GM19351 (cell line): ENCODE measurements at regions not wholly inside any gene's neighbourhood (a gene's known extent, or its start where the extent isn't known, plus 50 kb on each side); places are given as distances from the start of the nearest gene placed in this dataset.
"Not testable (repeated sequence)": the region's sequence is repeated elsewhere in the genome, so short reads cannot be mapped to it uniquely, and the experiment has no call there.

Source experiments
- ATAC-seq: cut with Tn5 transposase; IDR thresholded peaks from one replicate; pipeline ENCODE4 v1.9.1; 2021; ENCODE audit warnings: mild to moderate bottlenecking, moderate library complexity; ENCODE audit not compliant: unreplicated experiment

DNA sequence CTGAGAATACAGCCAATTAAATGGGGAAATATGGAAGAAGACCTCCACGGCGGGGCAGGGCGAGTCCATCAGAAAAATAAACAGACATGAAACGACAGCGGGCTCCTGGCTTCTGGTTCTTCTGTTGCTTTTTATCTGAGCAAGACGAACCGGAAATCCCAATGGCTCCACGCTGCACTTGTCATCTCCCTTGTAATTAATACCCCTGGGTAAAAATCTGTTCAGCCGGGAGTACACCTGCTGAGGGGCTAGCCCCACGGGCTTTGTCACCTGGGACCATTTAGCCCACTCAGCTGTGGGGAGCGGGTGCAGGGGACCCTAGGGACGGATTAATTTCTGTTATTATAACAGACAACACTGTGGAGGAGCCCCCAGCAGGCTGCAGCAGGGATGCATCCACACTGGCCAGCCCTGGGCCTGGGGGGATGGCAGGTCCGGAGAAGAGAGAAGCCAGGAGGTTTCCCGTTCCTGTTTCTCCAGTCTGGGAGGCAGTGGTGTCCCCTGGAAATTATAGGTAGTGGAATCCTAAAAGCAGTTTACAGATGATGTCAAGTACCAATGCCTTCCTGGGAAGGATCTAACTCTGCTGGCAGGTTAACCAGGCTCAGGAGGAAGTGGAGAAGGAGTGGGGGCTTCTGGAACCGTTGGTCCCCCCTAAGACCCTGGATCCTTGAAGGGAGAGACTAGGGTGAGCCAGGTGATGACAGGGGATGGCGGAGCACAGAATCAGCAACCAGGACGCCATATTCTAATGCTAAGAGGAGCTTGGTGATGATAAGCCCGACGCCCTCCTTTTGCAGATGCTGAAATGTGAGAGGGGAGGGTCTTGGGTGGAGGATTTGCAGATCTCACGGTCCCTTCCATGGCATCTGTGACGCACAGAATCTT is 566.1 kb downstream of the PTPRU start:
- ATAC-seq = no peak

DNA sequence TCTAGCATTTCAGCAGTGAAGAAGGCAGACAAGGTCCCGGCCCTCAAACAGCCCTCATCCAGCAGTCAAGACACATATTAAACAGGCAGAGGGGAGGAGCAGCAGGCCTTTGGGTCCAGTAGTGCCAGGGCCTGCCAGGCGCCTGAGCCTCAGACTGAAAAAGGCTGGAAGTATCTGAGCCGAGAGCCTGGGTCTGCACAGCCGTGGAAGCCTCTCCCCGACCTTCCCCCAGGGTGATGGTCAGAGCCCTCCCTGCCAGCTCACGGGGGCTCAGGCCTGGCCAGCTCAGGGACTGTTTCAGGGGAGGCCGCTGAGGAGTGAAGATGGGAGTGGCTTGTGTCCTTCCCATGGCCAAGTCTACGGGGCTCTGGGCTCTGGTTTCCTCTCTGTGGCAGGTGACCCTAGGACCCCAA is 565.2 kb downstream of the PTPRU start:
- ATAC-seq = no peak

- ATAC-seq = no peak
These were observed 564.7 kb downstream of the PTPRU start for GRCh38 chr1:29801003-29801402.

DNA sequence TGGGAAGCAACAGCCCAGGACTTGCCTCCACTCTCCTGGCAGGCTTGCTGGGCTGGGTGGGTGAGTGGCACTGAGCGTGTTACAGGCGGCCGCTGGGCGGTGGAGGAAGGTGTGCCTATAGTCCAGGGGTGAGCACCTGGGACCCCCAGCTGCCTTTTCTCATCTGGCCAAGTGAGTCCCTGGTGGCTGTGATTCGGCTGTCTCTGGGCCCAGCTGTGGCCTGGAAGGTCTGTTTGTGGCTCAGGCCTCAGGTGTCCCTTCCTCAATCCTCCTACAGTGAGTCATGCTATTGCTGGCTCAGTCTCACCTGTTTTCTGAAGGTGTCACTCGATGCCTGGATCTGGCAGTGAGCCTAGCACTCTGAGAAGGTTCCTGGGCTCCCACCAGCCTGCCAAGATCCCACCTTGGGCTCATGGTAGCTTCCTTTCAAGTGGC is 564.2 kb downstream of the PTPRU start:
- ATAC-seq = no peak

GRCh38 chr1:29800120-29800519 is 563.8 kb downstream of the PTPRU start:
- ATAC-seq = no peak

DNA sequence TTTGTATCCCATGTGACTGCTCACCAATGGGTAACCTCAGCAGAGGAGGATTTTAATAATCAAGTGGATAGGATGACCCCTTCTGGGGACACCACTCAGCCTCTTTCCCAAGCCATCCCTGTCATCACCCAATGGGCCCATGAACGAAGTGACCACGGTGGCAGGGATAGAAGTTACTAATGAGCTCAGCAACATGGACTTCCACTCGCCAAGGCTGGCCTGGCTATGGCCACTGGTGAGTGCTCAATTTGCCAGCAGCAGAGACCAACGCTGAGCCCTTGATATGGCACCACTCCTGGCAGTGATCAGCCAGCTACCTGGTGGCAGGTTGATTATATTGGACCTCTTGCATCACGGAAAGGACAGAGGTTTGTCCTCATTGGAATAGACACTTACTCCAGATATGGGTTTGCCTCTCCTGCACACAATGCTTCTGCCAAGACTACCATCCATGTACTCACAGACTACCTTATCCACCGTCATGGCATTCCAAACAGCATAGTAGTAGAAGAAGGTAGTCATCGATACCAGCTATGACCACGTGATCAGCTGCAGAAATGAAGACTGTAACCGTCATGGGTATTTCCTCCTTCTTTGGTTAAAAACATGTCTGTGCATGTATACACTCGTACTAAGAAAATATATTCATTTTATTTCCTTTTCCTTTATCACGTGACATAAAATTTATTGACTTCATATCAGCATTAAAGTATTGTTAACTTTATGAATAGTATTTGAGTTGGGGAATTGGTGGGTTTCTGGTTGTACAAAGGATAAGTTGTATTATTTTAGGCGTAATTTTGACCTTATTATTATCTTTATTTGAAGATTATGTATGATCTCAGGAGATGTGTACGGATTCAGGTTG is 562.6 kb downstream of the PTPRU start:
- ATAC-seq = no peak

DNA sequence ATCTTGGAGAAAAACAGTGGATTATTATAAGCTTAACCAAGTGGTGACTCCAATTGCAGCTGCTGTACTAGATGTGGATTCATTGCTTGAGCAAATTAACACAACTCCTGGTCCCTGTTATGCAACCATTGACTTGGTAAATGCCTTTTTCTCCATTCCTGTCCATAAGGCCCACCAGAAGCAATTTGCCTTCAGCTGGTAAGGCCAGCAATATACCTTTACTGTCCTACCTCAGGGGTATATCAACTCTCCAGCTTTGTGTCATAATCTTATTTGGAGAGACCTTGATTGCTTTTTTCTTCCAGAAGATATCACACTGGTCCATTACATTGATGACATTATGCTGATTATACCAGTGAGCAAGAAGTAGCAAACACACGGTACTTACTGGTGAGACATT is 560.8 kb downstream of the PTPRU start:
- not testable (repeated sequence) for ATAC-seq

- not testable (repeated sequence) for ATAC-seq
These were observed 559.6 kb downstream of the PTPRU start for GRCh38 chr1:29795965-29796364.

DNA sequence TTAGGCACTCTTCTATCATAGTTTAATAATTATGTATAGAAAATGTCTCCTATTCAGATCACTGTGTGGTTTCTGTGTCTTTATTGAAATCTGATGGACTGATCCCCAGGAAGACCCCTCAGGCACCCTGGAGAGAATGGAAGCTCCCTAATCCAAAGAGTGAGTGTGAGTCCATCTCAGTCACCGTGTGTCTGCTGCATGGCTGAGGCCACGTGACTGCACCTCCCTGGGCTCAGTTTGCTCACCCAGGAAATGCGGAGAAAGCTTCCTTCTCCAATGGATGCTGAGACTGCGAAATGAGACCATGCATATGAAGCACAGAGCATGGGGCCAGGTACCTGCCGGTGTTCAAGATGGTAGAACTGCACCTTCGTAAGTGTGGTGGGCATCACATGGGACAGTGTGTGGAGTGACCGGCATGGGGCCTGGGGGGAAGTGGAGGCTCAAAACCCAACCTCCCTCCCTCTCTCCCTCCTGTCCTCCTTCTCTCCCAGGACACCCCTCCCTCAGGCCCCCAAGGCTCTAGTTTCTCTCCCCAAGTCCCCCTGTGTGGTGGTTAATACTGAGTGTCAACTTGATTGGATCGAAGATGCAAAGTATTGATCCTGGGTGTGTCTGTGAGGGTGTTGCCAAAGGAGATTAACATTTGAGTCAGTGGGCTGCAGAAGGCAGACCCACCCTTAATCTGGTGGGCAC is 557.5 kb downstream of the PTPRU start:
- no peak for ATAC-seq

GRCh38 chr1:29793101-29793546 is 556.8 kb downstream of the PTPRU start:
- ATAC-seq = no peak

GRCh38 chr1:29789910-29790247 is 553.6 kb downstream of the PTPRU start:
- no peak for ATAC-seq

GRCh38 chr1:29789221-29789909 is 553.0 kb downstream of the PTPRU start:
- no peak for ATAC-seq

DNA sequence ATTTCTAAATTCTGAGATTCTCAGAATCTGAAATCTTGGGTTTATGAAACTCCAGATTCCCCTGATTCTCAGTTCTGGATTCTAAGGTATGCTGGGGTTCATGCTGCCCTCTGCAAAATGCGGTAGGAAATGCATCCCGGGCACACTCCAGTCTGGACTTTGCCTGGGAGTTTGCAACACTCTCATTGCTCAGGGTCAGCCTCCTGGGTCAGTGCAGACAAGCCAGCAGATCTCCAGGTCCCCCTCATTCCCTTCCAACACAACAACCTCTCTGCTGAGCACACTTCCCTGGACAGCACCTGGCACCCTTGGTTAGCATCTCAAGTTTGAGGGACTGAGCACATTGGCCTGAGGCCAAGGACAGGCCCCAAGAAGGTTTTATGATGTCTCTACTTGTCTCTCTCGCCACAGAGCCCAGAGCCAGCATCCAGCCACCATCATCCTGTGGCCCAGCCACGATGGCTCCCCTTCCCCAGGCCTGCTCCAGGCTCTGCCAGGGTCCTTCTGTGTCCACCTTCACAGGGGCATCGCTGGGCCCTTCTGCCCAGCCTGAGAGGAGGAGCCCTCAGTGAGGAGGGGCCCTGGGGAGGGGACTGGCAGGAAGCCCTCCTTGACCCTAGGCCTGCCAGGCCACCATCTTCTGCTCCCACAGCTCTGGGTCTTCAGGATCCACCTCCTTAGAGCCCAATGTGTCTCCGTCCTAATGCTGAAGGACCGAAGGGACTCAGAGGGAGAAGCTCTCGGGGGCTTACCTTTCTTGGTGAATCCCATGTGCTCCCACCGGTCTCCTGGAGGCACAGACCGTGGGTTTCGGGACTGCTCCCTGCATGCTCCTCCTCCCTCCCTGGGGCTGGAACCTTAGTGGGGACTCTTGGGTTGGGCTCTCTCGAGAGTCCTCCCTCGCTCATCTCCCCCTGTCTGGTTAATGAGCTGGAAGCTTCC is 550.7 kb downstream of the PTPRU start:
- ATAC-seq = no peak

DNA sequence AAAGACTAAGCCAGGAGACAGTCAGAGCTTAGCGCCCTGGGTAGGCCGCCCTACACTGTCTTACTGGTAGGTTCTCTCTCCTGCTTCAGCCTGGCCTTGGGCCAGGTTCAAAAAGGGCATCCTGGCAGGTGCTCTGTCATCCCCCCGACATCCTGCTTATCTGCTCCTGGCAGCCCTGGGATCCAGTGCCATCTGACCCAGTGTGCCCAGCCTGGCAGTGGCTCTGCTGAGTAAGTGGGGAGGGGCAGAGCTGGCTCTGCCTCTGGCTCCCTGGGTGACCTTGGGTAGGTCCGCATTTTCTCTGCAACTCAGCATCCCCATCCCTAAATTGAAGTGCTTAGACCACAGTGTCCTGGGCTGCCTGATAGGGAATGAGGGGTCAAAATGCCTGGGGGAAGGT is 549.9 kb downstream of the PTPRU start:
- no peak for ATAC-seq

DNA sequence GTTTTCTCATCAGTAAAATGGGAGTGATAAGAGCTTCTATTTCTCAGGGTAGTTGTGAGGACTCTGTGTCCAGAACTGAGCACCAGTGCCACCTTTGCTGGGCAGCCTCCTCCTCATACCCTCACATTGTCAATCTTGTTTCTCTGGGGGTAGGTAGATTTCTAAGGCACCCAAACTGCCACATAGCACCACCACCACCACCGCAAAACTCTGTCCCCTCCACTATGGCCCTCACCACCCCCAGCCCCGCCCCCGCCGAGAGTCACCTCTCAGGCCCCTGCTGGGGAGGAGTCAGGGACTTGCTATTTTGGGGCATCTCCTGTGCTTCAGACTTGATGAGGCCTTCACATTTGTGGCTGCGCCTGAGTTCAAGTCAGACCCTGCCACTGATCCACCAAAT is 549.2 kb downstream of the PTPRU start:
- no peak for ATAC-seq

DNA sequence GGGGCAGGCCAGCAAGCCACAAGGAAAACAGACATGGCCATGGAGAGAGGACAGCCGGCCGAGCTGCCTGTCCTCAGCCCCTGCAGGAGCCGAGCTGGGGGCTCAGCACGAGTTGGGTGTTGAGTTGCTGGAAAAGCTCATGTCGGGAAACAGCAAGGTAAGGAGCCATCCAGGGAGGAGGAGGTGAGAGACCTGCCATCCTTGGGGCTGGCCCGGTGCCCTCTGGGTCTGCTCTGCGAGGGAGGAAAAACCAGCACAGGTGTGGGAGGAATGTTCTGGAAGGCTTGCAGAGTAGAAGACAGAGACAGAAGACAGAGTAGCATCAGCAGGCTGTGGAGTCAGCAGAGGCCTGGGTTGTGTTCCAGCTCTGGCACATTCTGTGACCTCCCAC is 548.8 kb downstream of the PTPRU start:
- ATAC-seq = no peak

DNA sequence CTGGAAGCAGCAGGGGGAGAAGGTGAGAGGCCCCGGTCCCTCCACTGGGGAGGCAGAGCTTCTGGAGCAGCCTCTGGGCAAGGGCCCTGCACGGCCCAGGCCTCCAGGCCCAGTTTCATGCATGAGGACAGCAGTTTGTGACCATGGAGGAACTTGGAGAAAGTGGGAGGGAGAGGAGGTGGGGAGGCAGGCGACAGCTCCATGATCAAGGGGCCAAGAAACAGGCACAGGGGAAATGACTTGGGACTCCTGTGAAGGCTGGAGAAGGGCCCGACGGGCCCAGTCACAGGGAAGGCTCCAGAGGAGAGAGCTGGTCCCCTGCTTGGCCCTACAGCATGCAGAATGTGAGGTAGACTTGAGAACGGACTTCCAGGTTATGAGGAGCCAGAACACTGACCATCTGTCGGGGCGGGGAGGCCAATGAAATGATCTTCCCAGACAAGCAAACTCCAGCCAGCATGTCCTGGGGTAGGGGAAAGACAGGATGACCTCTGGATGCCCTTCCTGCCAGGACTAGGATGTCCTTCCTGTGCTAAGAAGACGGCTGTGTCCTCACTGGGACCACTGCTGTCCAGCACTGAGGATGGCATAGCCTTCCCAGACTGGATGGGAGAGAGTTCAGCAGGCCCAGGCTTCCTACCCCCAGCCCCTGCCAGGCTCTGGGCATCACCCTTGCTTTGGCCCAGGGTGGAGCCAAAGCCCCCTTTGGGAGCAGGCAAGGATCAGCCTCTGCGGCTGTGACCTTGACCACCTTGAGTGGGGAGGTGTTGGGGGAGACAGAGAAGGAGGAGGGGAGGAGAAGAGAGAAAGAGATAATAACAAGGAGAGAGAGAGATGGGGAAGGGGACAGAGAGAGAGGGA is 548.2 kb downstream of the PTPRU start:
- no peak for ATAC-seq

- ATAC-seq = no peak
These were observed 547.4 kb downstream of the PTPRU start for GRCh38 chr1:29783508-29784275.
